Gastrocnemius medialis (tissue), 4 donors: ENCODE measurements at regions not wholly inside any gene's neighbourhood (a gene's known extent, or its start where the extent isn't known, plus 50 kb on each side); places are given as distances from the start of the nearest gene placed in this dataset.

Source experiments
- CTCF ChIP-seq, 5 experiments: fragments of 450-650 bp in 3 of 5; fragments of 200-600 bp in 2 of 5; sonication (generic) in 2 of 5; IDR thresholded peaks in 4 of 5; conservative IDR thresholded peaks in 1 of 5; 1 replicate in 4 of 5; 2 replicates in 1 of 5; pipeline ENCODE4 v1.5.1; 2016 to 2019; ENCODE audit warnings: antibody characterized with exemption in 5 of 5, mild to moderate bottlenecking in 3 of 5, moderate library complexity in 3 of 5
- POLR2A ChIP-seq, 2 donors: fragments of 450-650 bp; IDR thresholded peaks; one replicate each; pipeline ENCODE4 v1.6.1; 2017; ENCODE audit warnings: antibody characterized with exemption in 2 of 2, mild to moderate bottlenecking in 2 of 2, moderate library complexity in 2 of 2

GRCh38 chrX:39599339-39599738, 498.4 kb downstream of the BCOR start:
- TF ChIP-seq CTCF (IDR thresholded peaks at IDR 0.05 in 4 of 5, conservative IDR thresholded peaks at IDR 0.05 in 1 of 5) (no peak), POLR2A (IDR thresholded peaks at IDR 0.05) (no peak)
